ENCODE measurements at regions not wholly inside any gene's neighbourhood (a gene's known extent, or its start where the extent isn't known, plus 50 kb on each side); places are given as distances from the start of the nearest gene placed in this dataset.

DNA sequence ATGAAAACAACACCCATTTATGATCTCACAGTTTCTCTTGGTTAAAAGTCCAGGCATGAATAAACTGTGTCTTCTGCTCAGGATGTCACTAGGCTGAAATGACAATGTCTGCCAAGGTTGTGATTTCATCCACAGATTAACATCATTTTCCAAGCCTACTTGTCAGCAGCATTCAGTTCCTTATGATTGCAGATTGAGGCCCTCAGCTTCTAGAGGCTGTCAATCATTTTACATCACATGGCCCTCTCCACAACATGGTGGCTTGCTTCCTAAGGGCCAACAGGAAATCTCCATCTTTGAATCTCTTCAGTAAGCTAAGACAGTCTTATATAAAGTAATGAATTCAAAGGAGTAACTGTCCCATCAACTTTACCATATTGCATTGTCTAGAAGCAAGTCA is 377.6 kb downstream of the ANKRD7 start:
- no peak overlapping the region for H3K9ac ChIP-seq (ENCODE audit: insufficient read depth in 1 of 2, low read length in 2 of 2)
- no peaks in the 10 kb centered on the region for H3K36me3 ChIP-seq (ENCODE audit: control insufficient read depth in 4 of 4, insufficient read depth in 4 of 4, low read length in 4 of 4)
- no peaks in the 10 kb centered on the region for H3K9me3 ChIP-seq (ENCODE audit: control insufficient read depth in 4 of 4, insufficient read depth in 3 of 4, low read length in 3 of 4)
- no peaks in the 10 kb centered on the region for H3K27me3 ChIP-seq (ENCODE audit: control insufficient read depth in 3 of 3, insufficient read depth in 3 of 3, low read length in 2 of 3)
- no peaks in the 10 kb centered on the region for H3K4me1 ChIP-seq (ENCODE audit: control insufficient read depth in 5 of 5, insufficient read depth in 5 of 5, low read length in 5 of 5)
- no peak for ATAC-seq (ENCODE audit: insufficient read depth, low FRiP score)
- H3K4me3 ChIP-seq, result no peak overlapping the region
- no peak overlapping the region for H3K27ac ChIP-seq (ENCODE audit: low read depth in 1 of 2, low read length in 1 of 2)
- DNase-seq, result no peak
- TF ChIP-seq, protein P1, sequence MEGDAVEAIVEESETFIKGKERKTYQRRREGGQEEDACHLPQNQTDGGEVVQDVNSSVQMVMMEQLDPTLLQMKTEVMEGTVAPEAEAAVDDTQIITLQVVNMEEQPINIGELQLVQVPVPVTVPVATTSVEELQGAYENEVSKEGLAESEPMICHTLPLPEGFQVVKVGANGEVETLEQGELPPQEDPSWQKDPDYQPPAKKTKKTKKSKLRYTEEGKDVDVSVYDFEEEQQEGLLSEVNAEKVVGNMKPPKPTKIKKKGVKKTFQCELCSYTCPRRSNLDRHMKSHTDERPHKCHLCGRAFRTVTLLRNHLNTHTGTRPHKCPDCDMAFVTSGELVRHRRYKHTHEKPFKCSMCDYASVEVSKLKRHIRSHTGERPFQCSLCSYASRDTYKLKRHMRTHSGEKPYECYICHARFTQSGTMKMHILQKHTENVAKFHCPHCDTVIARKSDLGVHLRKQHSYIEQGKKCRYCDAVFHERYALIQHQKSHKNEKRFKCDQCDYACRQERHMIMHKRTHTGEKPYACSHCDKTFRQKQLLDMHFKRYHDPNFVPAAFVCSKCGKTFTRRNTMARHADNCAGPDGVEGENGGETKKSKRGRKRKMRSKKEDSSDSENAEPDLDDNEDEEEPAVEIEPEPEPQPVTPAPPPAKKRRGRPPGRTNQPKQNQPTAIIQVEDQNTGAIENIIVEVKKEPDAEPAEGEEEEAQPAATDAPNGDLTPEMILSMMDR (IDR thresholded peaks at IDR 0.05; ENCODE audit: control extremely low read depth, extremely low read depth), result no peak

DNA sequence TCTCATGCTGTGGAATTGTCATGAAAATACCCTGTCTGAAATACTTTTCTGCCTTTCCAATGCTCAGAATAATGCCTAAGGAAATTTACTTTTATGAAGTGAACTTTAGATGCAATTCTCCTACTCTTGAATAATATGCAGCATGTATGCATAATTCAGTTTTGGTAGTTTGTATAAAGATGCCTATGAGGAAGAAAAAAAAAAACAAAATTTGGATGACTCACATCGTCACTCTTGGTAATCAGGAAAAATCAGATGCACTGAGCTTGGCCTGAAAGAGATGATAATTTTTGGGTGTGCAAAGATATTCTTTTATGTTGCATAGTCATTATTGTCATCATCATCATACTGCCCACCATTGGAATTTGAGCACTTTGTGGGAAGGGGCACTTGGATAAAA is 382.1 kb downstream of the ANKRD7 start:
- Histone ChIP-seq H3K4me1 (ENCODE audit: control insufficient read depth in 5 of 5, insufficient read depth in 5 of 5, low read length in 5 of 5) (no peaks in the 10 kb centered on the region), H3K9me3 (ENCODE audit: control insufficient read depth in 4 of 4, insufficient read depth in 3 of 4, low read length in 3 of 4) (peaks cover 0 to 4% (median 0%) of the 10 kb centered on the region in 4 donors), H3K36me3 (ENCODE audit: control insufficient read depth in 4 of 4, insufficient read depth in 4 of 4, low read length in 4 of 4) (no peaks in the 10 kb centered on the region), H3K4me3 (no peak overlapping the region), H3K9ac (ENCODE audit: insufficient read depth in 1 of 2, low read length in 2 of 2) (no peak overlapping the region), H3K27ac (ENCODE audit: low read depth in 1 of 2, low read length in 1 of 2) (no peak overlapping the region), H3K27me3 (ENCODE audit: control insufficient read depth in 3 of 3, insufficient read depth in 3 of 3, low read length in 2 of 3) (no peaks in the 10 kb centered on the region)
- DNase-seq, result no peak
- TF ChIP-seq, protein P1 (IDR thresholded peaks at IDR 0.05; ENCODE audit: control extremely low read depth, extremely low read depth), result no peak
- ATAC-seq (ENCODE audit: insufficient read depth, low FRiP score), result no peak
- WGBS, 2 donors, result 80 to 94% methylated on average over 1 of the region's 1 CpG

DNA sequence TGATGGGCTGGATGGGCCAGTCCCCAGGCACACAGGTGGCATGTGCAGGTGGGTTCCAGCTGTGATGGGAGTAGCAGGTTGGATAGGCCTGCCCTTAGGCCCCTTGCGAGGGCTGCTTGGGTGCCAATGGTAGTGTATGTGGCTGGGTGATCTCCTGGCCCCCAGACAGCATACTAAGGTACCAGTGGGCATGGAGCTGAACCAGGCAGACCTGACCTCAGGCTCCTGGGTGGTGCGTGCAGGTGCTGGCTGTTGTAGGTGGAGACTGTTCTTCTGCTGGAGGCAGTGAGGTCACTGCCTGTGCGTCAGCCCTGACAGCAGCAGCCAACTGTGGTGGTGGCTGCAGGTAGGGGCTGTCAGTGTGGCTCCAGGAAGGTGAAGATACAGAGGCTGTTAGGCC is 384.7 kb downstream of the ANKRD7 start:
- Histone ChIP-seq H3K4me3 (no peak overlapping the region), H3K36me3 (ENCODE audit: control insufficient read depth in 4 of 4, insufficient read depth in 4 of 4, low read length in 4 of 4) (no peaks in the 10 kb centered on the region), H3K9me3 (ENCODE audit: control insufficient read depth in 4 of 4, insufficient read depth in 3 of 4, low read length in 3 of 4) (peaks cover 0 to 4% (median 0%) of the 10 kb centered on the region in 4 donors), H3K4me1 (ENCODE audit: control insufficient read depth in 5 of 5, insufficient read depth in 5 of 5, low read length in 5 of 5) (no peaks in the 10 kb centered on the region), H3K27me3 (ENCODE audit: control insufficient read depth in 3 of 3, insufficient read depth in 3 of 3, low read length in 2 of 3) (no peaks in the 10 kb centered on the region), H3K27ac (ENCODE audit: low read depth in 1 of 2, low read length in 1 of 2) (no peak overlapping the region), H3K9ac (ENCODE audit: insufficient read depth in 1 of 2, low read length in 2 of 2) (no peak overlapping the region)
- TF ChIP-seq, protein P1 (IDR thresholded peaks at IDR 0.05; ENCODE audit: control extremely low read depth, extremely low read depth), result no peak
- no peak for ATAC-seq (ENCODE audit: insufficient read depth, low FRiP score)
- no peak for DNase-seq
- 90 to 92% methylated on average over 3 of the region's 3 CpGs for WGBS, 2 donors

DNA sequence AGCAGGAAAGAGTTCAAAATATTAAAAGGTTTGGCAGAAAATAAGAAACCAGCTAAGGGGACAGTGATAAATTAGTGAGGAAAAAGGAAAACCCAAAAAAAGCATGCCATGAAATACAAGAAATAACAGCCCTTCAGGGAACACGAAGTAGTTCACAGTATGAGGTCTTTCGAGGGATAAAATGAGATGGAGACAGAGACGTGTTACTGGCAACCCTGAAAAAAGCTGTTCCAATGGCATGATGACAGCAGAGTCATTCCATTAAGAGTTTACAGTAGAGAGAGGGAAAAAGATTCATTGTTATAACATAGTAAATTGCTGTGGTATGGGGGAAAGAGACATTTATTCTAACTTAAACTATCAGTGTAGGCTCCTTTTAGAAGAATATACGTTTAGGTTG is 391.2 kb downstream of the ANKRD7 start:
- Histone ChIP-seq H3K9ac (ENCODE audit: insufficient read depth in 1 of 2, low read length in 2 of 2) (no peak overlapping the region), H3K4me3 (no peak overlapping the region), H3K27me3 (ENCODE audit: control insufficient read depth in 3 of 3, insufficient read depth in 3 of 3, low read length in 2 of 3) (no peaks in the 10 kb centered on the region), H3K36me3 (ENCODE audit: control insufficient read depth in 4 of 4, insufficient read depth in 4 of 4, low read length in 4 of 4) (no peaks in the 10 kb centered on the region), H3K9me3 (ENCODE audit: control insufficient read depth in 4 of 4, insufficient read depth in 3 of 4, low read length in 3 of 4) (no peaks in the 10 kb centered on the region), H3K27ac (ENCODE audit: low read depth in 1 of 2, low read length in 1 of 2) (no peak overlapping the region), H3K4me1 (ENCODE audit: control insufficient read depth in 5 of 5, insufficient read depth in 5 of 5, low read length in 5 of 5) (no peaks in the 10 kb centered on the region)
- no peak for ATAC-seq (ENCODE audit: insufficient read depth, low FRiP score)
- TF ChIP-seq, protein P1 (IDR thresholded peaks at IDR 0.05; ENCODE audit: control extremely low read depth, extremely low read depth), result no peak
- no peak for DNase-seq
- WGBS, 2 donors, result 79 to 84% methylated on average over 4 of the region's 4 CpGs
